ENCODE measurements at regions not wholly inside any gene's neighbourhood (a gene's known extent, or its start where the extent isn't known, plus 50 kb on each side); places are given as distances from the start of the nearest gene placed in this dataset.
"Not testable (repeated sequence)": the region's sequence is repeated elsewhere in the genome, so short reads cannot be mapped to it uniquely, and the experiment has no call there.

- not testable (repeated sequence) for DNase-seq (ENCODE audit: low read depth in 4 of 4, low spot score in 3 of 4)
These were observed 135.1 kb downstream of the CRLF3 start for GRCh38 chr17:30689266-30690000.

- not testable (repeated sequence) for DNase-seq (ENCODE audit: low read depth in 4 of 4, low spot score in 3 of 4)
These were observed 137.7 kb downstream of the CRLF3 start for GRCh38 chr17:30686538-30687479.

GRCh38 chr17:30682280-30682679 lies 142.2 kb downstream of the CRLF3 start:
- DNase-seq (ENCODE audit: low read depth in 4 of 4, low spot score in 3 of 4) = not testable (repeated sequence)

- DNase-seq (ENCODE audit: low read depth in 4 of 4, low spot score in 3 of 4) = not testable (repeated sequence)
These were observed 143.8 kb downstream of the CRLF3 start for GRCh38 chr17:30680681-30681080.

- DNase-seq (ENCODE audit: low read depth in 4 of 4, low spot score in 3 of 4) = no peak
These were observed 146.8 kb downstream of the CRLF3 start for GRCh38 chr17:30677550-30678249.

GRCh38 chr17:30675777-30676492 lies 148.6 kb downstream of the CRLF3 start:
- not testable (repeated sequence) for DNase-seq (ENCODE audit: low read depth in 4 of 4, low spot score in 3 of 4)

- not testable (repeated sequence) for DNase-seq (ENCODE audit: low read depth in 4 of 4, low spot score in 3 of 4)
These were observed 155.3 kb downstream of the CRLF3 start for GRCh38 chr17:30669217-30669649.

GRCh38 chr17:30668360-30669181 lies 155.9 kb downstream of the CRLF3 start:
- DNase-seq (ENCODE audit: low read depth in 4 of 4, low spot score in 3 of 4) = not testable (repeated sequence)

GRCh38 chr17:30667657-30668359 lies 156.7 kb downstream of the CRLF3 start:
- peak; percentile 63 to 79 (median 70) for DNase-seq (ENCODE audit: low read depth in 4 of 4, low spot score in 3 of 4)

- not testable (repeated sequence) for DNase-seq (ENCODE audit: low read depth in 4 of 4, low spot score in 3 of 4)
These were observed 157.4 kb downstream of the CRLF3 start for GRCh38 chr17:30666838-30667656.

GRCh38 chr17:30663727-30664455 lies 160.6 kb downstream of the CRLF3 start:
- not testable (repeated sequence) for DNase-seq (ENCODE audit: low read depth in 4 of 4, low spot score in 3 of 4)

- DNase-seq (ENCODE audit: low read depth in 4 of 4, low spot score in 3 of 4) = not testable (repeated sequence)
These were observed 167.3 kb downstream of the CRLF3 start for GRCh38 chr17:30657148-30657547.

- DNase-seq (ENCODE audit: low read depth in 4 of 4, low spot score in 3 of 4) = not testable (repeated sequence)
These were observed 171.5 kb downstream of the CRLF3 start for GRCh38 chr17:30653038-30653437.

- DNase-seq (ENCODE audit: low read depth in 4 of 4, low spot score in 3 of 4) = not testable (repeated sequence)
These were observed 172.9 kb downstream of the GOSR1 start for GRCh38 chr17:30650149-30650548.

GRCh38 chr17:30648015-30648620 lies 170.9 kb downstream of the GOSR1 start:
- DNase-seq (ENCODE audit: low read depth in 4 of 4, low spot score in 3 of 4) = not testable (repeated sequence)

GRCh38 chr17:30645875-30646274 lies 168.7 kb downstream of the GOSR1 start:
- not testable (repeated sequence) for DNase-seq (ENCODE audit: low read depth in 4 of 4, low spot score in 3 of 4)

GRCh38 chr17:30644713-30645112 lies 167.5 kb downstream of the GOSR1 start:
- not testable (repeated sequence) for DNase-seq (ENCODE audit: low read depth in 4 of 4, low spot score in 3 of 4)
